HL-60 (cell line): ENCODE measurements at regions not wholly inside any gene's neighbourhood (a gene's known extent, or its start where the extent isn't known, plus 50 kb on each side); places are given as distances from the start of the nearest gene placed in this dataset.

Experiments
- DNase-seq, 2 experiments: peaks; one replicate each; pipeline ENCODE4 v3.0.0-alpha.2; 2010 to 2020; ENCODE audit warnings: low read depth in 1 of 2, low spot score in 1 of 2
- H3K27ac ChIP-seq: fragments of 250-450 bp; sonication (Bioruptor Pico); replicated peaks from 2 replicates; pipeline ENCODE4 v1.5.1; 2020; ENCODE audit warnings: mild to moderate bottlenecking, moderate library complexity
- H3K27me3 ChIP-seq: fragments of 250-450 bp; sonication (Bioruptor Pico); 2 replicates; pipeline ENCODE4 v1.5.1; 2021; ENCODE audit warnings: mild to moderate bottlenecking, moderate library complexity; ENCODE audit not compliant: insufficient read depth, poor library complexity, severe bottlenecking
- H3K4me3 ChIP-seq: replicated peaks from 2 replicates; pipeline ENCODE4 v1.5.1; 2011; ENCODE audit warnings: mild to moderate bottlenecking, control low read depth, low read length; ENCODE audit not compliant: insufficient read depth
- CTCF ChIP-seq: IDR thresholded peaks from one replicate; pipeline ENCODE4 v1.5.1; 2011; ENCODE audit warnings: low read length, control low read depth, inconsistent platforms; ENCODE audit not compliant: insufficient read depth
- GABPA ChIP-seq: IDR thresholded peaks from 2 replicates; pipeline ENCODE4 v1.6.1; 2012; ENCODE audit warnings: low read depth
- POLR2AphosphoS5 ChIP-seq: IDR thresholded peaks from 2 replicates; pipeline ENCODE4 v1.6.1; 2012; ENCODE audit warnings: low read depth
- REST ChIP-seq: IDR thresholded peaks from 2 replicates; pipeline ENCODE4 v1.6.1; 2012; ENCODE audit warnings: low read depth; ENCODE audit not compliant: insufficient replicate concordance
- SPI1 ChIP-seq: IDR thresholded peaks from 2 replicates; pipeline ENCODE4 v1.6.1; 2012; ENCODE audit warnings: low read depth, mild to moderate bottlenecking, borderline replicate concordance

GRCh38 chr11:95653680-95654079 is 135.9 kb downstream of the FAM76B start:
- no peak for DNase-seq
- Histone ChIP-seq H3K27me3 (no peaks in the 10 kb centered on the region), H3K4me3 (no peak overlapping the region), H3K27ac (no peak overlapping the region)
- TF ChIP-seq REST = no peak
- TF ChIP-seq SPI1 = no peak
- no peak for TF ChIP-seq POLR2AphosphoS5
- no peak for TF ChIP-seq CTCF
- no peak for TF ChIP-seq GABPA

- no peak for TF ChIP-seq CTCF
- TF ChIP-seq POLR2AphosphoS5 = no peak
- no peak for TF ChIP-seq GABPA
- TF ChIP-seq REST = no peak
- TF ChIP-seq SPI1 = no peak
- DNase-seq = no peak
- Histone ChIP-seq H3K4me3 (no peak overlapping the region), H3K27me3 (no peaks in the 10 kb centered on the region), H3K27ac (no peak overlapping the region)
Measured at GRCh38 chr11:95653099-95653498, 136.5 kb downstream of the FAM76B start.

GRCh38 chr11:95652002-95652472 is 137.5 kb downstream of the FAM76B start:
- DNase-seq = no peak
- Histone ChIP-seq H3K27ac (no peak overlapping the region), H3K27me3 (no peaks in the 10 kb centered on the region), H3K4me3 (no peak overlapping the region)
- TF ChIP-seq GABPA (no peak), SPI1 (no peak), POLR2AphosphoS5 (no peak), CTCF (no peak), REST (no peak)
